ENCODE measurements at regions not wholly inside any gene's neighbourhood (a gene's known extent, or its start where the extent isn't known, plus 50 kb on each side); places are given as distances from the start of the nearest gene placed in this dataset.
"Not testable (repeated sequence)": the region's sequence is repeated elsewhere in the genome, so short reads cannot be mapped to it uniquely, and the experiment has no call there.

DNA sequence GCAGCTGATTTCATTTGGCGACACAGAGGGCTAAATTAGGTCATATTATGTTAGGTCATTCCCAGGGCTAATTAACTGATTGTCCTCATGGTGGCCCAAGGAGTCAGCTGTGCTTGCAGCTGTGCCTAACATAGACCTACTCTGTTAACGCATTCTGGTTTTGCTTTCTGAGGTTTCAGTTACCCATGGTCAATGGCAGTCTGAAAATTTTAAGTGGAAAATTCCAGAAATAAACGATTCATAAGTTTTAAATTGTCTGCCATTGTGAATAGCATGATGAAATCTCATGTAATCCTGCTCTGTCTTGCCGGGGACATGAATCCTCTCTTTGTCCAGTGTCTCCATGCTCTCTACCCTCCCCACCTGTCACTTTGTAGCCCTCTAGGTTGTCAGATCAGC is 168.7 kb downstream of the KCNS3 start:
- TF ChIP-seq CTCF (IDR thresholded peaks at IDR 0.05) (no peak), POLR2AphosphoS5 (IDR thresholded peaks at IDR 0.05) (no peak), POLR2A (IDR thresholded peaks at IDR 0.05) (no peak)
- Histone ChIP-seq H3K4me1 (no peaks in the 10 kb centered on the region), H3K36me3 (no peaks in the 10 kb centered on the region), H3K4me3 (no peak overlapping the region), H3K27ac (peak overlapping the region in 1 of 2 donors; percentile 4), H3K9me3 (no peaks in the 10 kb centered on the region), H3K27me3 (no peaks in the 10 kb centered on the region)
- DNase-seq (ENCODE audit: low spot score in 2 of 2) = no peak
- intact Hi-C loops (cut with DNase I; ENCODE audit: low total_unique reads) = no loop called here

DNA sequence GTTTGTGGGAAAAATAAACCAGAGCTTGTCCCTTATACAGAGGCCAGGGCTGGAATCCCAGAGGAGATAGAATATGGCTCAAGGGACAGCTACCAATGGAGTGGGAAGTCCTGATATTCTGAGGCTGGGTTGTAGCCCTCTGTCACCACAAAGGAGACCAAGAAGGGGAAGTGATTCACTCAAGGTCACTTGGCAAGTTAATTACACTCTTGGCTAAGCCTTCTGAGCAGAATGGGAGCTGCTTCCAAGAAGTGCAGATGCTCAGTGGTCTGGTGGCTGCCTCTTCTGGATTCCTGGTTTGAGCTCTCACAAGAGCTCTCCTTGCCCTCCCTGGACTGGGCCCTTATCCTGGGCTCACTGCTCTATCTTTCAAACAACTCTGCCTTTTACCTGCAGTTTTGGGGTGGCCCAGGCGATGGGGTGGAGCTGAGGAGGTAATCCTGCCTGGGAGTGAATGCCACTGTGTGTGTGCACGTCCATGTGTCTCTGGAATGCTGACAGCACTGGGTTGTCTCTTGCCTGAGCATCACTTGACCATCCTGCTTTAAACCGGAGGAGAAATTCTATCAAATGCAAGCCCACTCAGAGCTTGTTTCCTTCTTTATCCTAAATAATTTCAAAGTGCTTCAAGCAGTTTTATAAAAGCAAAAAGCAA is 168.2 kb downstream of the KCNS3 start:
- no peak for DNase-seq (ENCODE audit: low spot score in 2 of 2)
- no peak for TF ChIP-seq POLR2AphosphoS5 (IDR thresholded peaks at IDR 0.05)
- no peak for TF ChIP-seq POLR2A (IDR thresholded peaks at IDR 0.05)
- TF ChIP-seq CTCF (IDR thresholded peaks at IDR 0.05) = no peak
- no peak overlapping the region for H3K4me3 ChIP-seq
- H3K4me1 ChIP-seq = no peaks in the 10 kb centered on the region
- H3K9me3 ChIP-seq = no peaks in the 10 kb centered on the region
- peak overlapping the region in 1 of 2 donors; percentile 4 for H3K27ac ChIP-seq
- intact Hi-C loops (cut with DNase I; ENCODE audit: low total_unique reads) = no loop called here
- no peaks in the 10 kb centered on the region for H3K36me3 ChIP-seq
- no peaks in the 10 kb centered on the region for H3K27me3 ChIP-seq

DNA sequence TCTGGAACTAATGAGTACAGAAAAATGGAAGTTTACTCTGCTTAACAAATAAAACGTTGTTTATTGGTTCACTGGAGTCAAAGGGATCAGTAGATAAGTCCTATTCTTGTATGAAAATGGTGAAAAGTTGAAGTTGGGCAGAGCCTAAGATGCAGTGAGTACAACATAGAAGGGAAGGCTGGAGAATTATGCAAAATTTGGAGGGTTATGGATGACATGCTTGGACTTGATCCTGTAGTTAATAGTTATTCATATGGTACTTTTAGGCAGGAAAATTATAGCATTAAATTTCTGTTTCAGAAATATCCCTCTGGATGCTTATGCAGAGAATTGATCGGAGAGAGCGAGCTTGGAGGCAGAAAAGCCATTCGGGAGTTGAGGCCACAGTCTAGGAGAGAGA is 167.6 kb downstream of the KCNS3 start:
- H3K4me1 ChIP-seq = no peaks in the 10 kb centered on the region
- intact Hi-C loops (cut with DNase I; ENCODE audit: low total_unique reads) = no loop called here
- no peak for TF ChIP-seq POLR2A (IDR thresholded peaks at IDR 0.05)
- no peak for TF ChIP-seq POLR2AphosphoS5 (IDR thresholded peaks at IDR 0.05)
- TF ChIP-seq CTCF (IDR thresholded peaks at IDR 0.05) = no peak

DNA sequence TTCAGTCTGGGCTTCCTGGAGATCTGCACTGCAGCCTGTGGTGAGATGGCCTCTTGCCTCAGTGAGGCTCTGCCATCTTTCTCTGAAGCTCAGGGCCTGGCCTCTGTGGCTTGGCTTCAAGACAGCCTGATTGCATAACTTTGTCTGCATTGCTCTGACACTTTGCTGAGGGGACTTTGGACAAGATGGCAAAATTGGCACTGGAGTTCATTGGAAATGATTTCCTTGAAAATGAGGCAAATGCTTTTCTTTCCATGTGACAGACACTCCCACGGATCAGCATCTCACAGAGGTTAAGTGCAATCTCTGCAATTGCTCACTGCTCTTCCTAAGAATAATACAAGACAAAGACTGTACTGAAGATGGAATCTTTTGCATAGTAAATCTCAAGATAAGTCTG is 166.8 kb downstream of the KCNS3 start:
- DNase-seq (ENCODE audit: low spot score in 2 of 2) = no peak
- Histone ChIP-seq H3K27me3 (no peaks in the 10 kb centered on the region), H3K36me3 (no peaks in the 10 kb centered on the region), H3K4me3 (no peak overlapping the region), H3K4me1 (no peaks in the 10 kb centered on the region), H3K27ac (no peak overlapping the region), H3K9me3 (no peaks in the 10 kb centered on the region)
- TF ChIP-seq POLR2AphosphoS5 (IDR thresholded peaks at IDR 0.05) = no peak
- no peak for TF ChIP-seq CTCF (IDR thresholded peaks at IDR 0.05)
- no peak for TF ChIP-seq POLR2A (IDR thresholded peaks at IDR 0.05)
- intact Hi-C loops (cut with DNase I; ENCODE audit: low total_unique reads) = no loop called here

More for the DNA sequence above, 167.6 kb downstream of the KCNS3 start:
- DNase-seq (ENCODE audit: low spot score in 2 of 2) = no peak
- Histone ChIP-seq H3K9me3 (no peaks in the 10 kb centered on the region), H3K27ac (no peak overlapping the region), H3K27me3 (no peaks in the 10 kb centered on the region), H3K36me3 (no peaks in the 10 kb centered on the region), H3K4me3 (no peak overlapping the region)

- DNase-seq (ENCODE audit: low spot score in 2 of 2); H3K4me1 ChIP-seq; intact Hi-C loops (cut with DNase I; ENCODE audit: low total_unique reads); H3K36me3 ChIP-seq; H3K27ac ChIP-seq; H3K27me3 ChIP-seq; H3K4me3 ChIP-seq: not testable (repeated sequence)
- peaks cover 7 to 16% of the 10 kb centered on the region in 2 donors for H3K9me3 ChIP-seq
These were observed 138.9 kb downstream of the KCNS3 start for GRCh38 chr2:18017381-18017780.

- intact Hi-C loops (cut with DNase I; ENCODE audit: low total_unique reads) = no loop called here
- TF ChIP-seq CTCF (IDR thresholded peaks at IDR 0.05) (no peak), POLR2AphosphoS5 (IDR thresholded peaks at IDR 0.05) (no peak), POLR2A (IDR thresholded peaks at IDR 0.05) (no peak)
- Histone ChIP-seq H3K27ac (no peak overlapping the region), H3K9me3 (no peaks in the 10 kb centered on the region), H3K27me3 (no peaks in the 10 kb centered on the region), H3K4me3 (no peak overlapping the region), H3K4me1 (no peaks in the 10 kb centered on the region), H3K36me3 (no peaks in the 10 kb centered on the region)
- DNase-seq (ENCODE audit: low spot score in 2 of 2) = no peak
These were observed 131.4 kb downstream of the KCNS3 start for GRCh38 chr2:18009891-18010290.

Data from breast epithelium (tissue), 4 donors.